ENCODE measurements at regions not wholly inside any gene's neighbourhood (a gene's known extent, or its start where the extent isn't known, plus 50 kb on each side); places are given as distances from the start of the nearest gene placed in this dataset.
"Not testable (repeated sequence)": the region's sequence is repeated elsewhere in the genome, so short reads cannot be mapped to it uniquely, and the experiment has no call there.

DNA sequence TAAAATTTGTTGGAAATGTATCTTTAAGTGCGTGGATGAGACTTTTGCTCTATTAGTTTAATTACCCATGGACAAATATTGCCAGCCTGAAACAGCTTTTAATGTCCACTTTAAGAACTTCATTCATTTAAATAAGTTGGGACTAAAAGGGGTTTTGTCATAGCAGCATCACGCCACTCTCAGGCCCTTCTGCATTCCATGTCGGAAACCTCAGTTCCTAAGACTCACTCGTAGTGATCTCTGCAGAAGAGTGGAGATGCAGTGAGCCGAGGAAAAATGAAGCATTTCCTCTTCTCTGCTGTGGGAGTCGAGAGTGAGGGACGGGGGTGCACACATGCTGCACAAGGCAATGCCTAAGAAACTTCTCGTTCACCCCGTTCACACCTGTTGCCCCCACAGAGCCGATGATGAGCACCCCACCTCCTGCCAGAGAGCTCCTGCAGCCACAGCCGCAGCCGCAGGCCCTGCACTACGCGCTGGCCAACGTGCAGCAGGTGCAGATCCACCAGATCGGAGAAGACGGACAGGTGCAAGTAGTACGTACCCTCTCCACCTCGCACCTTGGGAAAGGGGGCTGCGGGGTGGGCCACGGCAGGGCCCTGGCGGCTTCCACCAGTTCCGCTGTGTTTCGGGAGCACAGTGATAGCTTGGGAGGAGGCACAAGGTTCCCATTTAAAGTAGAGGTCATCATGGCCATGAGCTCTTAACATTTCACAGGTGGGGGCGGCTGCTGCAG is 68.8 kb upstream of the CRYM start:
- TF ChIP-seq, protein P1, sequence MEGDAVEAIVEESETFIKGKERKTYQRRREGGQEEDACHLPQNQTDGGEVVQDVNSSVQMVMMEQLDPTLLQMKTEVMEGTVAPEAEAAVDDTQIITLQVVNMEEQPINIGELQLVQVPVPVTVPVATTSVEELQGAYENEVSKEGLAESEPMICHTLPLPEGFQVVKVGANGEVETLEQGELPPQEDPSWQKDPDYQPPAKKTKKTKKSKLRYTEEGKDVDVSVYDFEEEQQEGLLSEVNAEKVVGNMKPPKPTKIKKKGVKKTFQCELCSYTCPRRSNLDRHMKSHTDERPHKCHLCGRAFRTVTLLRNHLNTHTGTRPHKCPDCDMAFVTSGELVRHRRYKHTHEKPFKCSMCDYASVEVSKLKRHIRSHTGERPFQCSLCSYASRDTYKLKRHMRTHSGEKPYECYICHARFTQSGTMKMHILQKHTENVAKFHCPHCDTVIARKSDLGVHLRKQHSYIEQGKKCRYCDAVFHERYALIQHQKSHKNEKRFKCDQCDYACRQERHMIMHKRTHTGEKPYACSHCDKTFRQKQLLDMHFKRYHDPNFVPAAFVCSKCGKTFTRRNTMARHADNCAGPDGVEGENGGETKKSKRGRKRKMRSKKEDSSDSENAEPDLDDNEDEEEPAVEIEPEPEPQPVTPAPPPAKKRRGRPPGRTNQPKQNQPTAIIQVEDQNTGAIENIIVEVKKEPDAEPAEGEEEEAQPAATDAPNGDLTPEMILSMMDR (IDR thresholded peaks at IDR 0.05), result not testable (repeated sequence)
- TF ChIP-seq ELF4 (CRISPR knock-in tag; IDR thresholded peaks at IDR 0.05; ENCODE audit: low read depth); SP1 (CRISPR knock-in tag; conservative IDR thresholded peaks at IDR 0.05); ZNF317 (CRISPR knock-in tag; IDR thresholded peaks at IDR 0.05; ENCODE audit: borderline replicate concordance, low read depth); TCF7 (CRISPR knock-in tag; IDR thresholded peaks at IDR 0.05; ENCODE audit: low read depth); ZNF232 (CRISPR knock-in tag; IDR thresholded peaks at IDR 0.05): not testable (repeated sequence)
- TF ChIP-seq, protein P2, sequence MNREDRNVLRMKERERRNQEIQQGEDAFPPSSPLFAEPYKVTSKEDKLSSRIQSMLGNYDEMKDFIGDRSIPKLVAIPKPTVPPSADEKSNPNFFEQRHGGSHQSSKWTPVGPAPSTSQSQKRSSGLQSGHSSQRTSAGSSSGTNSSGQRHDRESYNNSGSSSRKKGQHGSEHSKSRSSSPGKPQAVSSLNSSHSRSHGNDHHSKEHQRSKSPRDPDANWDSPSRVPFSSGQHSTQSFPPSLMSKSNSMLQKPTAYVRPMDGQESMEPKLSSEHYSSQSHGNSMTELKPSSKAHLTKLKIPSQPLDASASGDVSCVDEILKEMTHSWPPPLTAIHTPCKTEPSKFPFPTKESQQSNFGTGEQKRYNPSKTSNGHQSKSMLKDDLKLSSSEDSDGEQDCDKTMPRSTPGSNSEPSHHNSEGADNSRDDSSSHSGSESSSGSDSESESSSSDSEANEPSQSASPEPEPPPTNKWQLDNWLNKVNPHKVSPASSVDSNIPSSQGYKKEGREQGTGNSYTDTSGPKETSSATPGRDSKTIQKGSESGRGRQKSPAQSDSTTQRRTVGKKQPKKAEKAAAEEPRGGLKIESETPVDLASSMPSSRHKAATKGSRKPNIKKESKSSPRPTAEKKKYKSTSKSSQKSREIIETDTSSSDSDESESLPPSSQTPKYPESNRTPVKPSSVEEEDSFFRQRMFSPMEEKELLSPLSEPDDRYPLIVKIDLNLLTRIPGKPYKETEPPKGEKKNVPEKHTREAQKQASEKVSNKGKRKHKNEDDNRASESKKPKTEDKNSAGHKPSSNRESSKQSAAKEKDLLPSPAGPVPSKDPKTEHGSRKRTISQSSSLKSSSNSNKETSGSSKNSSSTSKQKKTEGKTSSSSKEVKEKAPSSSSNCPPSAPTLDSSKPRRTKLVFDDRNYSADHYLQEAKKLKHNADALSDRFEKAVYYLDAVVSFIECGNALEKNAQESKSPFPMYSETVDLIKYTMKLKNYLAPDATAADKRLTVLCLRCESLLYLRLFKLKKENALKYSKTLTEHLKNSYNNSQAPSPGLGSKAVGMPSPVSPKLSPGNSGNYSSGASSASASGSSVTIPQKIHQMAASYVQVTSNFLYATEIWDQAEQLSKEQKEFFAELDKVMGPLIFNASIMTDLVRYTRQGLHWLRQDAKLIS (CRISPR knock-in tag; IDR thresholded peaks at IDR 0.05; ENCODE audit: borderline replicate concordance), result not testable (repeated sequence)
- TF ChIP-seq, protein P3, sequence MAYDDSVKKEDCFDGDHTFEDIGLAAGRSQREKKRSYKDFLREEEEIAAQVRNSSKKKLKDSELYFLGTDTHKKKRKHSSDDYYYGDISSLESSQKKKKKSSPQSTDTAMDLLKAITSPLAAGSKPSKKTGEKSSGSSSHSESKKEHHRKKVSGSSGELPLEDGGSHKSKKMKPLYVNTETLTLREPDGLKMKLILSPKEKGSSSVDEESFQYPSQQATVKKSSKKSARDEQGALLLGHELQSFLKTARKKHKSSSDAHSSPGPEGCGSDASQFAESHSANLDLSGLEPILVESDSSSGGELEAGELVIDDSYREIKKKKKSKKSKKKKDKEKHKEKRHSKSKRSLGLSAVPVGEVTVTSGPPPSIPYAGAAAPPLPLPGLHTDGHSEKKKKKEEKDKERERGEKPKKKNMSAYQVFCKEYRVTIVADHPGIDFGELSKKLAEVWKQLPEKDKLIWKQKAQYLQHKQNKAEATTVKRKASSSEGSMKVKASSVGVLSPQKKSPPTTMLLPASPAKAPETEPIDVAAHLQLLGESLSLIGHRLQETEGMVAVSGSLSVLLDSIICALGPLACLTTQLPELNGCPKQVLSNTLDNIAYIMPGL (CRISPR knock-in tag; IDR thresholded peaks at IDR 0.05), result not testable (repeated sequence)
- TF ChIP-seq, protein P4, sequence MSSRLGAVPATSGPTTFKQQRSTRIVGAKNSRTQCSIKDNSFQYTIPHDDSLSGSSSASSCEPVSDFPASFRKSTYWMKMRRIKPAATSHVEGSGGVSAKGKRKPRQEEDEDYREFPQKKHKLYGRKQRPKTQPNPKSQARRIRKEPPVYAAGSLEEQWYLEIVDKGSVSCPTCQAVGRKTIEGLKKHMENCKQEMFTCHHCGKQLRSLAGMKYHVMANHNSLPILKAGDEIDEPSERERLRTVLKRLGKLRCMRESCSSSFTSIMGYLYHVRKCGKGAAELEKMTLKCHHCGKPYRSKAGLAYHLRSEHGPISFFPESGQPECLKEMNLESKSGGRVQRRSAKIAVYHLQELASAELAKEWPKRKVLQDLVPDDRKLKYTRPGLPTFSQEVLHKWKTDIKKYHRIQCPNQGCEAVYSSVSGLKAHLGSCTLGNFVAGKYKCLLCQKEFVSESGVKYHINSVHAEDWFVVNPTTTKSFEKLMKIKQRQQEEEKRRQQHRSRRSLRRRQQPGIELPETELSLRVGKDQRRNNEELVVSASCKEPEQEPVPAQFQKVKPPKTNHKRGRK (CRISPR knock-in tag; IDR thresholded peaks at IDR 0.05; ENCODE audit: borderline replicate concordance), result not testable (repeated sequence)
- TF ChIP-seq, protein P5, sequence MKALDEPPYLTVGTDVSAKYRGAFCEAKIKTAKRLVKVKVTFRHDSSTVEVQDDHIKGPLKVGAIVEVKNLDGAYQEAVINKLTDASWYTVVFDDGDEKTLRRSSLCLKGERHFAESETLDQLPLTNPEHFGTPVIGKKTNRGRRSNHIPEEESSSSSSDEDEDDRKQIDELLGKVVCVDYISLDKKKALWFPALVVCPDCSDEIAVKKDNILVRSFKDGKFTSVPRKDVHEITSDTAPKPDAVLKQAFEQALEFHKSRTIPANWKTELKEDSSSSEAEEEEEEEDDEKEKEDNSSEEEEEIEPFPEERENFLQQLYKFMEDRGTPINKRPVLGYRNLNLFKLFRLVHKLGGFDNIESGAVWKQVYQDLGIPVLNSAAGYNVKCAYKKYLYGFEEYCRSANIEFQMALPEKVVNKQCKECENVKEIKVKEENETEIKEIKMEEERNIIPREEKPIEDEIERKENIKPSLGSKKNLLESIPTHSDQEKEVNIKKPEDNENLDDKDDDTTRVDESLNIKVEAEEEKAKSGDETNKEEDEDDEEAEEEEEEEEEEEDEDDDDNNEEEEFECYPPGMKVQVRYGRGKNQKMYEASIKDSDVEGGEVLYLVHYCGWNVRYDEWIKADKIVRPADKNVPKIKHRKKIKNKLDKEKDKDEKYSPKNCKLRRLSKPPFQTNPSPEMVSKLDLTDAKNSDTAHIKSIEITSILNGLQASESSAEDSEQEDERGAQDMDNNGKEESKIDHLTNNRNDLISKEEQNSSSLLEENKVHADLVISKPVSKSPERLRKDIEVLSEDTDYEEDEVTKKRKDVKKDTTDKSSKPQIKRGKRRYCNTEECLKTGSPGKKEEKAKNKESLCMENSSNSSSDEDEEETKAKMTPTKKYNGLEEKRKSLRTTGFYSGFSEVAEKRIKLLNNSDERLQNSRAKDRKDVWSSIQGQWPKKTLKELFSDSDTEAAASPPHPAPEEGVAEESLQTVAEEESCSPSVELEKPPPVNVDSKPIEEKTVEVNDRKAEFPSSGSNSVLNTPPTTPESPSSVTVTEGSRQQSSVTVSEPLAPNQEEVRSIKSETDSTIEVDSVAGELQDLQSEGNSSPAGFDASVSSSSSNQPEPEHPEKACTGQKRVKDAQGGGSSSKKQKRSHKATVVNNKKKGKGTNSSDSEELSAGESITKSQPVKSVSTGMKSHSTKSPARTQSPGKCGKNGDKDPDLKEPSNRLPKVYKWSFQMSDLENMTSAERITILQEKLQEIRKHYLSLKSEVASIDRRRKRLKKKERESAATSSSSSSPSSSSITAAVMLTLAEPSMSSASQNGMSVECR (CRISPR knock-in tag; IDR thresholded peaks at IDR 0.05; ENCODE audit: borderline replicate concordance), result not testable (repeated sequence)

Measured in WTC11 (cell line).